Adrenal gland (tissue), 9 donors: ENCODE measurements at regions not wholly inside any gene's neighbourhood (a gene's known extent, or its start where the extent isn't known, plus 50 kb on each side); places are given as distances from the start of the nearest gene placed in this dataset.

Experiments
- DNase-seq, 7 donors: peaks; one replicate each; pipeline ENCODE4 v3.0.0-alpha.2; 2019 to 2020
- H3K27ac ChIP-seq, 5 donors: fragments of 200-600 bp; sonication (generic) in 4 of 5; 1 replicate in 3 of 5; 2 replicates in 2 of 5; pipeline versions ENCODE4 v1.5.1 to v1.8.0; 2016 to 2020; ENCODE audit warnings: mild to moderate bottlenecking in 1 of 5
- H3K27me3 ChIP-seq: fragments of 200-600 bp; 2 replicates; pipeline ENCODE4 v1.8.0; 2021
- H3K36me3 ChIP-seq, 2 donors: fragments of 200-600 bp; replicated peaks in 1 of 2; 1 replicate in 1 of 2; 2 replicates in 1 of 2; pipeline versions ENCODE4 v1.5.1 to v1.8.0; 2018 to 2022
- H3K4me1 ChIP-seq, 2 donors: fragments of 200-600 bp; replicated peaks in 1 of 2; 1 replicate in 1 of 2; 2 replicates in 1 of 2; pipeline versions ENCODE4 v1.5.1 to v1.8.0; 2018 to 2021
- H3K4me3 ChIP-seq, 4 donors: fragments of 200-600 bp; sonication (generic) in 3 of 4; one replicate each; pipeline ENCODE4 v1.5.1; 2016 to 2018
- H3K9me3 ChIP-seq, 3 donors: fragments of 200-600 bp; sonication (generic) in 1 of 3; replicated peaks in 1 of 3; 1 replicate in 2 of 3; 2 replicates in 1 of 3; pipeline versions ENCODE4 v1.5.1 to v1.8.0; 2016 to 2021
- POLR2A ChIP-seq, 2 donors: fragments of 450-650 bp; IDR thresholded peaks; one replicate each; pipeline ENCODE4 v1.6.1; 2017; ENCODE audit warnings: antibody characterized with exemption in 2 of 2, mild to moderate bottlenecking in 2 of 2, moderate library complexity in 1 of 2
- WGBS, 4 donors: extraction: QIAGEN DNeasy Blood & Tissue Kit in 2 of 4; methylation state at CpG; one replicate each; pipeline versions ENCODE4 v1.1.5 to v1.1.7; 2013 to 2017; 5-methylcytosine and 5-hydroxymethylcytosine counted together
- intact Hi-C, 2 donors: fragments of 100-400 bp; cut with DNase I; formaldehyde crosslinking; loops; one replicate each; pipeline versions ENCODE4 v1.14.1 to v1.15.0; 2022 to 2023
- TF ChIP-seq, protein P1 (sequence below), 6 experiments: fragments of 450-650 bp in 4 of 6; fragments of 200-600 bp in 2 of 6; sonication (generic) in 1 of 6; IDR thresholded peaks; 1 replicate in 5 of 6; 2 replicates in 1 of 6; pipeline versions ENCODE4 v1.5.1 to v1.8.0; 2016 to 2021; ENCODE audit warnings: antibody characterized with exemption in 6 of 6, mild to moderate bottlenecking in 2 of 6, moderate library complexity in 1 of 6
- donor health status: healthy with polysubstance abuse.
- donor health status: Bipolar disorder and iron deficiency.
- donor health status: DM: yes; HTN: yes; CAD: no.
- donor health status: DM: no; HTN: no; CAD: no.
- donor health status: DM: no; HTN: no; CAD: no.

DNA sequence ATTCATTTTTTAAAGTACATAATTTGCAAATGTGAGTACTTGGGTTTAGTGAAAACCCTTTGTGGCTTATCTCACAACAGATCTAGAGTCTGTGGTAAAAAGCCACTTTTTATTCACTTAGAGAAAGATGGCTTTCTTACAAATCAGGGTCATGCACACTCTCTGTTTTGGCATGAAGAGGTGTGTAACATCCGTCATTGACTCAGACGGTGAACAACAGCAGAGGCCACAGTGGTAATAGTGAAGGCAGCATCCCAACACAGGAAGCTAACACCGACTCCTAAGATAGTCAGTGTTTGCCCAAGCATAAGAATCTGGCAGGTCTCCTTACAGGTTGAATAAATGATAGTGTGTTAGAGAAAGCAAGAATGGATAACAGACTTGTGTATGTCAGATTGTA lies 593.0 kb downstream of the SOX5 start:
- no peak for TF ChIP-seq POLR2A (IDR thresholded peaks at IDR 0.05)
- TF ChIP-seq, protein P1, sequence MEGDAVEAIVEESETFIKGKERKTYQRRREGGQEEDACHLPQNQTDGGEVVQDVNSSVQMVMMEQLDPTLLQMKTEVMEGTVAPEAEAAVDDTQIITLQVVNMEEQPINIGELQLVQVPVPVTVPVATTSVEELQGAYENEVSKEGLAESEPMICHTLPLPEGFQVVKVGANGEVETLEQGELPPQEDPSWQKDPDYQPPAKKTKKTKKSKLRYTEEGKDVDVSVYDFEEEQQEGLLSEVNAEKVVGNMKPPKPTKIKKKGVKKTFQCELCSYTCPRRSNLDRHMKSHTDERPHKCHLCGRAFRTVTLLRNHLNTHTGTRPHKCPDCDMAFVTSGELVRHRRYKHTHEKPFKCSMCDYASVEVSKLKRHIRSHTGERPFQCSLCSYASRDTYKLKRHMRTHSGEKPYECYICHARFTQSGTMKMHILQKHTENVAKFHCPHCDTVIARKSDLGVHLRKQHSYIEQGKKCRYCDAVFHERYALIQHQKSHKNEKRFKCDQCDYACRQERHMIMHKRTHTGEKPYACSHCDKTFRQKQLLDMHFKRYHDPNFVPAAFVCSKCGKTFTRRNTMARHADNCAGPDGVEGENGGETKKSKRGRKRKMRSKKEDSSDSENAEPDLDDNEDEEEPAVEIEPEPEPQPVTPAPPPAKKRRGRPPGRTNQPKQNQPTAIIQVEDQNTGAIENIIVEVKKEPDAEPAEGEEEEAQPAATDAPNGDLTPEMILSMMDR (IDR thresholded peaks at IDR 0.05), result no peak
- Histone ChIP-seq H3K36me3 (no peaks in the 10 kb centered on the region), H3K9me3 (no peaks in the 10 kb centered on the region), H3K27ac (no peak overlapping the region), H3K4me1 (no peaks in the 10 kb centered on the region), H3K27me3 (no peaks in the 10 kb centered on the region), H3K4me3 (no peak overlapping the region)
- intact Hi-C loops, result no loop called here
- 55 to 62% (median 60%) methylated on average over 3 of the region's 3 CpGs for WGBS, 4 donors
- DNase-seq, result no peak

- H3K27ac ChIP-seq, result no peak overlapping the region
- TF ChIP-seq, protein P1 (IDR thresholded peaks at IDR 0.05), result no peak
- H3K4me1 ChIP-seq, result no peaks in the 10 kb centered on the region
- 61 to 67% (median 64%) methylated on average over 9 of the region's 9 CpGs for WGBS, 4 donors
- H3K4me3 ChIP-seq, result no peak overlapping the region
- H3K36me3 ChIP-seq, result no peaks in the 10 kb centered on the region
- DNase-seq, result no peak
- no peaks in the 10 kb centered on the region for H3K27me3 ChIP-seq
- intact Hi-C loops, result no loop called here
- no peaks in the 10 kb centered on the region for H3K9me3 ChIP-seq
Measured at GRCh38 chr12:23356927-23357708, 592.4 kb downstream of the SOX5 start.

DNA sequence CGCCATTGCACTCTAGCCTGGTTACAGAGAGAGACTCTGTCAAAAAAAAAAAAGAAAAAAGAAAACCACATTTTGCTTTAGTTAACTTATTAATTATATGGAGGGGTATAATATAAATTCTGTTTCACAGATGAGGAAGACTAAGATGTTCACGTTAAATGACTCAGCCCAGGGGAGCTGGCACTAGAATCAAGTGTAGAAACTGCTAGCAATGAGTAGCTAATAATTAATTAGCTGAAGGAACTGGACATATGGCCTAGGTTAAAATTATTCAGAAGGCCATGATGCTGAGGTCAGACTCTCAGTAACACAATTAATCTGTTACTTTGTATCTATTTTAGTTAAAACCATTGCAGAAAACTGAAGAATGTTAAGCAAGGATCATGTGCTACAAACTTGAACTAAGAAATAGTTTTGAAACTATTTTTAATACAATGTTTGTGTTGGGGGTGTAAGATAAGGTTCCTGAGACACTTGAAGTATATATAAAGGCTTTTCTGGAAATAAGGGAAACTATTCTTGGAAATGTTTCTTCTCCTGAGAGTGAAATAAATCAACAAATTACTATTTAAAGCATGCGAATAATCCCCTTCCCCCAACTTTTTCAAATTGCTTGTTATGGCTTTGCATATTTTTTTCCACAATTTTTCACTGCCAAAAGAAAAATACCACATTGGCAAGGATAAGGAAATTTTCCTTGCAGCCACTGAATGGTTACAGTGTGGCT lies 589.3 kb downstream of the SOX5 start:
- DNase-seq, result no peak
- Histone ChIP-seq H3K27me3 (no peaks in the 10 kb centered on the region), H3K27ac (no peak overlapping the region), H3K9me3 (no peaks in the 10 kb centered on the region), H3K36me3 (no peaks in the 10 kb centered on the region), H3K4me1 (no peaks in the 10 kb centered on the region), H3K4me3 (no peak overlapping the region)
- TF ChIP-seq, protein P1 (IDR thresholded peaks at IDR 0.05), result no peak
- TF ChIP-seq POLR2A (IDR thresholded peaks at IDR 0.05), result no peak
- intact Hi-C loops, result no loop called here
- WGBS, 4 donors, result 43 to 54% (median 48%) methylated on average over 3 of the region's 3 CpGs

DNA sequence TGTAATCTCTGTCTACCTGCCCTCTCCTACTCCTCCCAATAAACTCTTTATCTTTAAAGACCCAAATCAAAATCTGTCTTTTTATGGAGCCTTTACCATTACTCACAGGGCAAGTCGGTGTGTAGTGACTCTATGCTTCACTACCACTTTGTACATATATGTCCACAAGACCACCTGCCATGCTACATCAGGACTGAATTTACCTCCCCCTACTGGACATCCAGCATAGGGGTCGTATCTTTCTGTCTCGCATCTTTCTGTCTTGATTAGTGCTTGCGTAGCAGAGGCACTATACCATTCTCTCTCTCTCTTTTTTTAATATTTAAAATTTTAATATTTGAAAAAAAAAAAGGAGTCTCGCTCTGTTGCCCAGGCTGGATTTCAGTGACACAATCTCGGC lies 587.5 kb downstream of the SOX5 start:
- no peak for TF ChIP-seq POLR2A (IDR thresholded peaks at IDR 0.05)
- TF ChIP-seq, protein P1 (IDR thresholded peaks at IDR 0.05), result no peak
- WGBS, 4 donors, result 63 to 76% (median 73%) methylated on average over 6 of the region's 6 CpGs

More for the DNA sequence above, 587.5 kb downstream of the SOX5 start:
- no peak for DNase-seq
- intact Hi-C loops, result no loop called here
- Histone ChIP-seq H3K4me3 (no peak overlapping the region), H3K36me3 (no peaks in the 10 kb centered on the region), H3K27me3 (no peaks in the 10 kb centered on the region), H3K27ac (no peak overlapping the region), H3K4me1 (no peaks in the 10 kb centered on the region), H3K9me3 (no peaks in the 10 kb centered on the region)
